Neuronal stem cell (in vitro differentiated cells): ENCODE measurements at regions not wholly inside any gene's neighbourhood (a gene's known extent, or its start where the extent isn't known, plus 50 kb on each side); places are given as distances from the start of the nearest gene placed in this dataset.

Experiments
- DNase-seq: peaks from one replicate; pipeline ENCODE4 v3.0.0-alpha.2; 2013; ENCODE audit warnings: low spot score
- H2AFZ ChIP-seq: one replicate; pipeline ENCODE4 v1.6.1; 2013; ENCODE audit warnings: mild to moderate bottlenecking, low read length, inconsistent platforms
- H2AK5ac ChIP-seq: 2 replicates; pipeline ENCODE4 v1.6.1; 2013; ENCODE audit warnings: low read depth, mild to moderate bottlenecking, inconsistent platforms, low read length, moderate library complexity, mixed read lengths
- H2BK120ac ChIP-seq: 2 replicates; pipeline ENCODE4 v1.6.1; 2013; ENCODE audit warnings: low read depth, mild to moderate bottlenecking, inconsistent platforms, low read length, moderate library complexity, mixed read lengths
- H2BK12ac ChIP-seq: one replicate; pipeline ENCODE4 v1.6.1; 2013; ENCODE audit warnings: low read length, inconsistent platforms
- H2BK15ac ChIP-seq: 2 replicates; pipeline ENCODE4 v1.6.1; 2013; ENCODE audit warnings: mild to moderate bottlenecking, low read length, inconsistent platforms, mixed read lengths
- H2BK5ac ChIP-seq: one replicate; pipeline ENCODE4 v1.6.1; 2013; ENCODE audit warnings: inconsistent platforms, mild to moderate bottlenecking, low read length, moderate library complexity
- H3K14ac ChIP-seq: one replicate; pipeline ENCODE4 v1.6.1; 2013; ENCODE audit warnings: low read length, inconsistent platforms
- H3K18ac ChIP-seq: 2 replicates; pipeline ENCODE4 v1.6.1; 2013; ENCODE audit warnings: low read length, inconsistent platforms
- H3K23ac ChIP-seq: 2 replicates; pipeline ENCODE4 v1.6.1; 2013; ENCODE audit warnings: low read depth, mild to moderate bottlenecking, mixed read lengths, low read length, inconsistent platforms; ENCODE audit not compliant: poor library complexity
- H3K27ac ChIP-seq: replicated peaks from 3 replicates; pipeline ENCODE4 v1.5.1; 2013; ENCODE audit warnings: low read length, inconsistent platforms
- H3K27me3 ChIP-seq, 3 experiments: 2 replicates each; pipeline ENCODE4 v1.6.1; 2013; ENCODE audit warnings: low read length in 3 of 3, mild to moderate bottlenecking in 2 of 3, inconsistent platforms in 1 of 3, low read depth in 1 of 3, mixed read lengths in 1 of 3, moderate library complexity in 1 of 3; ENCODE audit not compliant: control insufficient read depth in 3 of 3, insufficient read depth in 3 of 3
- H3K36me3 ChIP-seq, 2 donors: replicated peaks in 1 of 2; 2 replicates each; pipeline ENCODE4 v1.6.1; 2013; ENCODE audit warnings: low read length in 2 of 2; ENCODE audit not compliant: control insufficient read depth in 2 of 2, insufficient read depth in 2 of 2
- H3K4ac ChIP-seq: 2 replicates; pipeline ENCODE4 v1.6.1; 2013; ENCODE audit warnings: inconsistent platforms, mild to moderate bottlenecking, low read length, moderate library complexity
- H3K4me1 ChIP-seq, 2 donors: 1 replicate in 1 of 2; 2 replicates in 1 of 2; pipeline ENCODE4 v1.6.1; 2013; ENCODE audit warnings: low read length in 2 of 2, low read depth in 1 of 2; ENCODE audit not compliant: control insufficient read depth in 2 of 2, insufficient read depth in 1 of 2
- H3K4me2 ChIP-seq: one replicate; pipeline ENCODE4 v1.6.1; 2013; ENCODE audit warnings: mild to moderate bottlenecking, low read length, inconsistent platforms; ENCODE audit not compliant: insufficient read depth, poor library complexity, severe bottlenecking
- H3K4me3 ChIP-seq, 2 donors: 2 replicates each; pipeline ENCODE4 v1.5.1; 2013; ENCODE audit warnings: low read length in 2 of 2, mild to moderate bottlenecking in 2 of 2, inconsistent platforms in 1 of 2, moderate library complexity in 1 of 2
- H3K79me1 ChIP-seq: one replicate; pipeline ENCODE4 v1.6.1; 2013; ENCODE audit warnings: low read depth, mild to moderate bottlenecking, inconsistent platforms, low read length, moderate library complexity
- H3K9ac ChIP-seq: one replicate; pipeline ENCODE4 v1.6.1; 2013; ENCODE audit warnings: mild to moderate bottlenecking, low read depth, low read length, inconsistent platforms; ENCODE audit not compliant: poor library complexity
- H3K9me3 ChIP-seq, 2 donors: replicated peaks in 1 of 2; 2 replicates each; pipeline versions ENCODE3 to v1.6.1; 2013; ENCODE audit warnings: low read length in 2 of 2, mild to moderate bottlenecking in 2 of 2, inconsistent platforms in 1 of 2, low read depth in 1 of 2, mixed read lengths in 1 of 2, moderate library complexity in 1 of 2; ENCODE audit not compliant: control insufficient read depth in 2 of 2, insufficient read depth in 1 of 2
- H4K8ac ChIP-seq: one replicate; pipeline ENCODE4 v1.6.1; 2013; ENCODE audit warnings: low read depth, mild to moderate bottlenecking, inconsistent platforms, low read length, moderate library complexity
- H4K91ac ChIP-seq: one replicate; pipeline ENCODE4 v1.6.1; 2013; ENCODE audit warnings: low read length, low read depth, mild to moderate bottlenecking, inconsistent platforms; ENCODE audit not compliant: poor library complexity
- WGBS, 2 donors: extraction: QIAGEN DNeasy Blood & Tissue Kit; methylation state at CpG; one replicate each; pipeline ENCODE4 v1.1.7; 2013; ENCODE audit warnings: missing lambda C conversion rate in 2 of 2, mixed read lengths in 1 of 2; ENCODE audit not compliant: insufficient read length in 2 of 2, insufficient replicate concordance in 1 of 2; ENCODE audit errors: extremely low coverage in 2 of 2; 5-methylcytosine and 5-hydroxymethylcytosine counted together

- Histone ChIP-seq H3K9ac (no peak overlapping the region), H3K9me3 (no peaks in the 10 kb centered on the region), H3K14ac (no peak overlapping the region), H3K4me3 (no peak overlapping the region), H3K18ac (no peak overlapping the region), H3K27ac (no peak overlapping the region), H2BK15ac (no peak overlapping the region), H3K4ac (no peak overlapping the region), H2AFZ (no peak overlapping the region), H2BK120ac (no peak overlapping the region), H2AK5ac (no peak overlapping the region), H3K4me2 (no peak overlapping the region), H2BK12ac (no peak overlapping the region), H2BK5ac (no peak overlapping the region), H3K23ac (no peak overlapping the region), H3K36me3 (no peaks in the 10 kb centered on the region), H3K27me3 (no peaks in the 10 kb centered on the region), H3K79me1 (no peaks in the 10 kb centered on the region), H4K8ac (no peak overlapping the region), H3K4me1 (peaks cover 0 to 4% of the 10 kb centered on the region in 2 donors), H4K91ac (no peak overlapping the region)
- DNase-seq, result no peak
- WGBS, 2 donors, result no CpG with 5 or more reads among the region's 7 CpGs
Measured at GRCh38 chr3:3699816-3700633, 99.2 kb upstream of the LRRN1 start.

DNA sequence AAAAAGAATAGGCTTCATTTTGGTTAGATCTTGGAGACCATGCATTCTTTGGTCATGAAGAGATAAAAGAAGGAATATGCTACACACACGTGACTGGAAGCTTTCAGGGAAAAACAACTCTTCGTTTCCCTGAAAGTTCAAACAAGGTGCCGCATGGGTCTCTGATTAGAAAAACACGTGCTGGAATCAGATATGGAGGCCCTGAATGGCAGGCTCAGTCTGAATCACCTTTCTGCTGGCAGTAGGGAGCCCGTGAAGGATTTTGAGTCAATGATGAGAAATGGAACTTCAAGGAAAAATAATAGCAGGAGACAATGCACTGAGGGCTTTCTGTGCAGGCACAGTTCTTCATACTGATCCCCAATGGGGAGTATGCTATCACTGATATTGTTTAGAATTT, 99.8 kb upstream of the LRRN1 start:
- H3K4me2 ChIP-seq, result no peak overlapping the region
- H2BK15ac ChIP-seq, result no peak overlapping the region
- no peak overlapping the region for H3K18ac ChIP-seq
- H4K8ac ChIP-seq, result no peak overlapping the region
- no peak overlapping the region for H3K4ac ChIP-seq
- H2AFZ ChIP-seq, result no peak overlapping the region
- H3K9me3 ChIP-seq, result no peaks in the 10 kb centered on the region
- H3K27ac ChIP-seq, result no peak overlapping the region
- H3K4me3 ChIP-seq, result no peak overlapping the region
- H2BK120ac ChIP-seq, result no peak overlapping the region
- H2BK5ac ChIP-seq, result no peak overlapping the region
- no peak overlapping the region for H2BK12ac ChIP-seq
- no peak overlapping the region for H4K91ac ChIP-seq
- H3K27me3 ChIP-seq, result no peaks in the 10 kb centered on the region
- no peak overlapping the region for H3K23ac ChIP-seq
- no peak for DNase-seq
- H3K14ac ChIP-seq, result no peak overlapping the region
- H3K4me1 ChIP-seq, result peaks cover 0 to 2% of the 10 kb centered on the region in 2 donors
- no peak overlapping the region for H3K9ac ChIP-seq
- WGBS, 2 donors, result no CpG with 5 or more reads among the region's 5 CpGs
- no peak overlapping the region for H2AK5ac ChIP-seq
- no peaks in the 10 kb centered on the region for H3K36me3 ChIP-seq
- no peaks in the 10 kb centered on the region for H3K79me1 ChIP-seq

GRCh38 chr3:3696345-3696744, 102.9 kb upstream of the LRRN1 start:
- no peak overlapping the region for H3K9ac ChIP-seq
- no peak overlapping the region for H2AFZ ChIP-seq
- no peak overlapping the region for H2BK12ac ChIP-seq
- H3K79me1 ChIP-seq, result no peaks in the 10 kb centered on the region
- no peak overlapping the region for H4K91ac ChIP-seq
- H2BK120ac ChIP-seq, result no peak overlapping the region
- H2BK15ac ChIP-seq, result no peak overlapping the region
- H3K9me3 ChIP-seq, result peaks cover 5% of the 10 kb centered on the region in 2 donors
- H3K36me3 ChIP-seq, result no peaks in the 10 kb centered on the region
- DNase-seq, result no peak
- H3K4ac ChIP-seq, result no peak overlapping the region
- WGBS, 2 donors, result no CpG with 5 or more reads among the region's 5 CpGs
- no peaks in the 10 kb centered on the region for H3K27me3 ChIP-seq
- H3K23ac ChIP-seq, result no peak overlapping the region
- H4K8ac ChIP-seq, result no peak overlapping the region
- H3K4me1 ChIP-seq, result peaks cover 0 to 2% of the 10 kb centered on the region in 2 donors
- no peak overlapping the region for H2AK5ac ChIP-seq
- no peak overlapping the region for H3K27ac ChIP-seq
- H2BK5ac ChIP-seq, result no peak overlapping the region
- no peak overlapping the region for H3K4me3 ChIP-seq
- no peak overlapping the region for H3K18ac ChIP-seq
- H3K4me2 ChIP-seq, result no peak overlapping the region
- H3K14ac ChIP-seq, result no peak overlapping the region

DNA sequence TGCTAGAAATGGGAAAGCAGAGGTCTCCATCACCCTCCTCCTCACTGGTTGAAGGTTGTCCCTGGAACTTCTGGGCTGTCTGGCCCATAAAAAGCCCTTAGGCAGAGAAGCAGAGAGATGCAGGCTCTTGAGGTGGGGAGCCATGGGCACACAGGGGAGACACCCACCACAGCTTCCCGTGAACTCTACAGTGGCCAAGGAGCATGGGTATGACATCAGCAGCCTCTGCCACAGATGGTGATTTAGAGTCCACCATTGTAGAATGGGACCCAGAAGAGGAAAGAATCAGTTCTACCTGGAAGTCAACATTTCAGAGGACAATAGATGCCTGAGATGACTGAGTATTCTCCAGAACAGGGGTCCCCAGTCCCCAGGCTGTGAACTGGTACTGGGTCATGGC, 105.6 kb upstream of the LRRN1 start:
- Histone ChIP-seq H2BK120ac (no peak overlapping the region), H2AFZ (no peak overlapping the region), H3K4me2 (no peak overlapping the region), H3K27ac (no peak overlapping the region), H3K79me1 (no peaks in the 10 kb centered on the region), H3K9ac (no peak overlapping the region), H3K36me3 (no peaks in the 10 kb centered on the region), H3K4me1 (no peaks in the 10 kb centered on the region), H3K14ac (no peak overlapping the region), H2AK5ac (no peak overlapping the region), H3K9me3 (peaks cover 5% of the 10 kb centered on the region in 2 donors), H3K4ac (no peak overlapping the region), H3K18ac (no peak overlapping the region), H3K27me3 (no peaks in the 10 kb centered on the region), H2BK12ac (no peak overlapping the region), H3K4me3 (no peak overlapping the region), H3K23ac (no peak overlapping the region), H2BK15ac (no peak overlapping the region), H2BK5ac (no peak overlapping the region), H4K8ac (no peak overlapping the region), H4K91ac (no peak overlapping the region)
- no CpG with 5 or more reads among the region's 1 CpG for WGBS, 2 donors
- no peak for DNase-seq
